Right lobe of liver (tissue), 6 donors: ENCODE measurements at regions not wholly inside any gene's neighbourhood (a gene's known extent, or its start where the extent isn't known, plus 50 kb on each side); places are given as distances from the start of the nearest gene placed in this dataset.
A peak's percentile ranks its signal among the peaks of the same experiment; 100 is the strongest.

Experiments
- ATAC-seq, 4 donors: fragments of 200-7000 bp; cut with Tn5 transposase; one replicate each; pipeline ENCODE4 v1.9.1; 2020; ENCODE audit warnings: mild to moderate bottlenecking in 4 of 4, moderate library complexity in 4 of 4
- DNase-seq, 3 donors: peaks; one replicate each; pipeline ENCODE4 v3.0.0-alpha.2; 2020
- H3K27ac ChIP-seq, 3 donors: fragments of 200-600 bp; one replicate each; pipeline ENCODE4 v1.8.0; 2022
- H3K27me3 ChIP-seq, 2 donors: fragments of 200-600 bp; one replicate each; pipeline ENCODE4 v1.8.0; 2022
- H3K36me3 ChIP-seq, 4 donors: fragments of 200-600 bp; sonication (generic) in 1 of 4; one replicate each; pipeline versions ENCODE4 v1.5.1 to v1.8.0; 2017 to 2022; ENCODE audit warnings: control low read depth in 1 of 4
- H3K4me1 ChIP-seq, 4 donors: fragments of 200-600 bp; sonication (generic) in 1 of 4; one replicate each; pipeline versions ENCODE4 v1.5.1 to v1.8.0; 2017 to 2022; ENCODE audit warnings: control low read depth in 1 of 4
- H3K4me3 ChIP-seq, 3 donors: fragments of 200-600 bp; one replicate each; pipeline ENCODE4 v1.8.0; 2022
- H3K9me3 ChIP-seq, 4 donors: fragments of 200-600 bp; sonication (generic) in 1 of 4; one replicate each; pipeline versions ENCODE4 v1.5.1 to v1.8.0; 2017 to 2022; ENCODE audit warnings: control low read depth in 1 of 4
- CTCF ChIP-seq, 4 donors: fragments of 200-600 bp in 3 of 4; fragments of 450-650 bp in 1 of 4; IDR thresholded peaks; one replicate each; pipeline versions ENCODE4 v1.5.1 to v1.8.0; 2016 to 2022; ENCODE audit warnings: antibody characterized with exemption in 4 of 4, mild to moderate bottlenecking in 2 of 4
- POLR2A ChIP-seq: fragments of 450-650 bp; IDR thresholded peaks from one replicate; pipeline ENCODE4 v1.6.1; 2017; ENCODE audit warnings: antibody characterized with exemption, mild to moderate bottlenecking
- WGBS: methylation state at CpG from one replicate; pipeline ENCODE4 v1.1.6; 2018; ENCODE audit warnings: low coverage, low lambda C conversion rate; ENCODE audit not compliant: insufficient coverage; ENCODE audit errors: missing lambda C conversion rate; 5-methylcytosine and 5-hydroxymethylcytosine counted together
- intact Hi-C, 2 donors: fragments of 100-400 bp; cut with DNase I; formaldehyde crosslinking; loops; one replicate each; pipeline versions ENCODE4 v1.11.2 to v1.14.1; 2022
- donor health status: DM: no; HTN: yes; CAD: no.
- donor health status: DM: no; HTN: no; CAD: no.
- donor health status: DM: no; HTN: no; CAD: no.
- donor health status: DM: no; HTN: yes; CAD: no.
- donor health status: DM: no; HTN: yes; CAD: no.

- Histone ChIP-seq H3K36me3 (no peaks in the 10 kb centered on the region), H3K27me3 (no peaks in the 10 kb centered on the region), H3K4me3 (no peak overlapping the region), H3K27ac (no peak overlapping the region), H3K9me3 (no peaks in the 10 kb centered on the region), H3K4me1 (no peaks in the 10 kb centered on the region)
- intact Hi-C loops: no loop called here
- ATAC-seq (no peak), DNase-seq (peak in 1 of 3 donors; percentile 45)
- WGBS: no CpG with 5 or more reads among the region's 40 CpGs
- TF ChIP-seq POLR2A (no peak), CTCF (IDR thresholded peaks at IDR 0.05) (no peak)
These were observed 1890.0 kb upstream of the PCDH20 start for GRCh38 chr13:63305641-63306133.

GRCh38 chr13:63304497-63304896 is 1888.8 kb upstream of the PCDH20 start:
- DNase-seq: no peak
- Histone ChIP-seq H3K27me3 (no peaks in the 10 kb centered on the region), H3K9me3 (no peaks in the 10 kb centered on the region), H3K36me3 (no peaks in the 10 kb centered on the region), H3K27ac (no peak overlapping the region), H3K4me1 (no peaks in the 10 kb centered on the region), H3K4me3 (no peak overlapping the region)
- ATAC-seq: no peak
- intact Hi-C loops: no loop called here
- no peak for TF ChIP-seq CTCF (IDR thresholded peaks at IDR 0.05)
- no peak for TF ChIP-seq POLR2A
- 88% methylated on average over 4 of the region's 4 CpGs for WGBS

DNA sequence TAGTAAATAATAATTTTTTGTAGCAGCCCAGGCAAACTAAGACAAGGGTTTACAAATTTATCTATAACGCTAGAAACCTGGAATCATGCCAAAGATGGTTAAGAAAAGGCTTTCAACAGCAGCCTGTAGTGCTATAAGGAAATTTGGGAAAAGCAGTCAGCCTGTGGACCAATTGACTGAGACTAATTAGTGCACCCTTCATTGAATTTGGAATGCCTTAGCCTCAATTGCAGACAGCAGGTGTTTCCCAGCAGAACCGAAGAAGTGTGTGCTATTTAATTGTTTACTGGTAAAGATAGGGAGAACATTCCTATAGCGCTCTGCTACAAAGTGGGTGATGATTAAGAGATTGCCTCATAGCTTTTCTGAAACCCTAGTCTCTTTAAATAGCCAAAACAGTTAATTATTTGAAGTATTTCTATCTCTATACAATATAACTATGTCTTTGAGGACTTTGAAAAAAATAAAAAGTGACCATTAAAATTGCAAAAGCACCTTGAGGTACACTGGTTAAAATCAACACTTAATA is 1884.3 kb upstream of the PCDH20 start:
- Histone ChIP-seq H3K27ac (no peak overlapping the region), H3K4me3 (no peak overlapping the region), H3K27me3 (no peaks in the 10 kb centered on the region), H3K9me3 (no peaks in the 10 kb centered on the region), H3K4me1 (no peaks in the 10 kb centered on the region), H3K36me3 (no peaks in the 10 kb centered on the region)
- intact Hi-C loops: no loop called here
- DNase-seq (no peak), ATAC-seq (no peak)
- TF ChIP-seq CTCF (IDR thresholded peaks at IDR 0.05) (no peak), POLR2A (no peak)
- WGBS: 49% methylated on average over 3 of the region's 3 CpGs

DNA sequence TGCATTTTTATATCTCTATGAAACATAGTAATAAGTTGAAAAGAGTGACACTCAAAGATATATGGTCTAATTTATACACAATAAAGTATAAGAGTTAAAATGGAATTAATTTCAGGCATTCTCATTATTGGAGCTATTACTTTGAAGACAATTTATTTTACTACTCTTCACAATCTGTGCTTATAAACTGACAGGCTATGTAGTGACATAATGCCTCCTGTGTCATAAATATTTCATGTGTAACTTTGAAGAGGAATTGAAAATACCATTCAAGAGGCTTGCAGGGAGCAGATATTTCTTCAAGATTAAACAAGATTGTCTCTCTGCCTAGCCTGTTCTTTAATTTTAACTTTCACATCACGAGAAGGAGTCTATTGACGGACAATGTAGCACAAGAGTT is 1881.5 kb upstream of the PCDH20 start:
- H3K4me1 ChIP-seq: no peaks in the 10 kb centered on the region
- TF ChIP-seq POLR2A: no peak
- no peak for TF ChIP-seq CTCF (IDR thresholded peaks at IDR 0.05)
- no peak overlapping the region for H3K27ac ChIP-seq
- 45% methylated on average over 2 of the region's 2 CpGs for WGBS
- no peaks in the 10 kb centered on the region for H3K27me3 ChIP-seq
- H3K4me3 ChIP-seq: no peak overlapping the region
- ATAC-seq (no peak), DNase-seq (no peak)
- no peaks in the 10 kb centered on the region for H3K36me3 ChIP-seq
- no peaks in the 10 kb centered on the region for H3K9me3 ChIP-seq
- intact Hi-C loops: no loop called here

- H3K9me3 ChIP-seq: no peaks in the 10 kb centered on the region
- intact Hi-C loops: no loop called here
- 38% methylated on average over 5 of the region's 5 CpGs for WGBS
- ATAC-seq (no peak), DNase-seq (no peak)
- H3K27ac ChIP-seq: no peak overlapping the region
- H3K36me3 ChIP-seq: no peaks in the 10 kb centered on the region
- TF ChIP-seq POLR2A: no peak
- no peak for TF ChIP-seq CTCF (IDR thresholded peaks at IDR 0.05)
- no peaks in the 10 kb centered on the region for H3K27me3 ChIP-seq
- H3K4me1 ChIP-seq: no peaks in the 10 kb centered on the region
- no peak overlapping the region for H3K4me3 ChIP-seq
These were observed 1876.1 kb upstream of the PCDH20 start for GRCh38 chr13:63291701-63292100.
